NCI-H524 (cell line): ENCODE measurements at regions not wholly inside any gene's neighbourhood (a gene's known extent, or its start where the extent isn't known, plus 50 kb on each side); places are given as distances from the start of the nearest gene placed in this dataset.
"Not testable (repeated sequence)": the region's sequence is repeated elsewhere in the genome, so short reads cannot be mapped to it uniquely, and the experiment has no call there.

Source experiments
- DNase-seq, 2 experiments: peaks; one replicate each; lab custom pipeline; 2025; lab: John Stamatoyannopoulos, UW

DNA sequence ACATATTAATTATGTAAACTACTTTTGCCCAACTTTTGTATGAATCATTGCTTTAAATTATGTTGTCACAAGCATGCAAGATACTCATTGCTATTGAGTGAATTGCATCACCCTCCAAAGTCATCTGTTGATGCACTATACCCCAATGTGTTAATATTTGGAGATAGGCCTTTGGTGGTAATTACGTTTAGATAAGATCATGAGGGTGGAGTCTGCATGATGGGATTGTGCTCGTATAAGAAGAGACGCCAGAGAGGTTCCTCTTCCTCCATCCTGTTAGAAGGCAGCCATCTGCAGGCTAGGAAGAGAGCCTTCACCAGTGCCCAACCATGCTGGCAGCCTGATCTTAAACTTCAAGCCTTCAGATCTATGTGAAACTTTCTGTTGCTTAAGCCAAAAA is 95.3 kb upstream of the MAGI2 start:
- DNase-seq: no peak

DNA sequence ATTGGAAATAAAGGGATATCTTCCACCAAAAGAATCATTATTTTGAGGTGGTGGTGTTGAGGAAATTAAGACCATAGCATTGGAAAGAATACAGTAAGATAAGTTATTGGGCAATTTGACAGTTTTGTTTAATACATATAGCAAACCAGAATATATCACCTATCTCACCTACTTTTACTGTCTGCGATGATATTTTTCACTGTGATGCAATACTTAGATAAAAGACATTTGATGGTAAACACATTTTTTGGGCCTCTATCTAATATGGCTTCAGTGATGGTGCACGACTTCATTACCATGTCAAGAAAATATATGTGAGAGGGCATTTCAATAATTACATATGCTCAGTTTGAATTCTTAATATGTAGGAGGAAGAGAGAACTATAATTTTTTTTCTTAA is 93.7 kb upstream of the MAGI2 start:
- DNase-seq: no peak

- no peak for DNase-seq
These were observed 87.1 kb upstream of the MAGI2 start for GRCh38 chr7:79540592-79540991.

- DNase-seq: no peak
These were observed 80.7 kb upstream of the MAGI2 start for GRCh38 chr7:79534128-79534527.

- DNase-seq: no peak
These were observed 78.6 kb upstream of the MAGI2 start for GRCh38 chr7:79531905-79532664.

GRCh38 chr7:79531116-79531515 is 77.6 kb upstream of the MAGI2 start:
- DNase-seq: no peak

DNA sequence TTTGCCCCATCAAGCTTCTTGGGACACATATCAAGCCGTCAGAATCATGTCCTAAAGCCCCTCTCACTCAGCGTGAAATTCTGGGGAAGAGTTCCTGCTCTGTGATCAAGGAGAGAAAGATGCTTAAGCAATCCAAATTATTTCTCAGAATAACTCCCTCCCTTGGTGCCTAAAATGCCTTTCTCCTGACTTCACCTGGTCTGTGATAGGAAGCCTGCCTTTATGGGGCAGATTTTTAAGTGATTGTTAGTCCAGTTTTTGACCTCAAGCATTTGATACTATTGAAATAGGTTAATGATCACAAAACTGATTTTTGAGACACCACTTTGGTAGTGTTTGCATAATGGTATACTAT is 76.4 kb upstream of the MAGI2 start:
- no peak for DNase-seq

GRCh38 chr7:79529214-79529880 is 75.9 kb upstream of the MAGI2 start:
- DNase-seq: peak in 1 of 2 experiments; percentile 19

DNA sequence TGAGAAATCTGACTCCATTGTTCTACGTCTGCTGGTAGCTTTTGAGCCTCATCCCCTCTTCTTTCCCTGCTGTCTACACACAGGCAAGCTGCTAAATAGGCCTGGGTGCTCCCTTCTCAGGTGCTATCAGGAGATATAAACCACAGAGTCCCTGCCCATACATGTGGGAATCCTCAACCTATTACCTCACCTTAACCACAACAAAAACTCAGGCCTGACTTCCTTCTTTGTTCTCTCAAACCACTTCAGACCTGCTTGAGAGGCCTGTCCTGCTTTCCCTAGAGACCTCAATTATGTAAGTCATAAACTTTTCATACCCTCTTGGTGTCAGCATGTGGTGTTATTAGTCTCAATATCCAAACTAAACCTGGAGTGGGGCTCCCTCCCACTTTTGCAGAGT is 75.0 kb upstream of the MAGI2 start:
- peak in 1 of 2 experiments; percentile 14 for DNase-seq

DNA sequence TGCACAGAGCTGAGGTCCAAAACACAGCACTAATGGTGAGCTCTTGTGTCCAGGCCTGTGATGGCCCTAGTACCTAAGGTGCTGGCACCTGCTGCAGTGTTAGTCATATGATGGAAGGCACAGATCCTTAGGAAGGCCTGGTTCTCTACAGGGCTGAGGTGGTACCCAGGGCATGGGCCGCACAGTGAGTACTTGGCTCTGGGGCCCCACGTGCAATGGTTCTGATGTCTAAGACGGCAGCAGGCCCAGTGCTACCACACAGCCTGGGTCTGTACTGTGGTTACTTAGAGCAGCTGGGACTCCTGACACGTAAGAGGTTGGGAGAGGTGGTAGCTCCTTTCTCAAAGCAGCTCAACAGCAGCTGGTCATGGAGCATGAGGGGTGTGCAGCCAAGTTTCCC is 70.6 kb upstream of the MAGI2 start:
- DNase-seq: no peak

DNA sequence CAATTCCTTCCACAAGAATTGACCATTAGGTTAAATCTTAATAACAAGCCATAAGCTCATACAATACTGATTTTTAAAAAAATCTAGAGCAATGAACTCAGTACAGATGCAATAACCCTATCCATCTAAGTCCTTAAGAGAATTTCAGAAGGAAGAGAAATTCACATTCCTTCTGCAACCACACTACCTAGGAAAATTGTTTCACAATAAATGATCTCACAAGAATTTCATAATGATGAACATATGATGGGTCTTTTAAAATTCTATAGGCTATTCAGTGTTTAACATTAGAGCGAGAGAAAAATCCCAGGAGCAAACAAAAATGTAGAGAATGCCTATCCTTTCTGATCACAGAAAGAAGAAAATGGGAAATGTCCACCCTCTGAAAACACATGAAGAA is 70.0 kb upstream of the MAGI2 start:
- no peak for DNase-seq

DNA sequence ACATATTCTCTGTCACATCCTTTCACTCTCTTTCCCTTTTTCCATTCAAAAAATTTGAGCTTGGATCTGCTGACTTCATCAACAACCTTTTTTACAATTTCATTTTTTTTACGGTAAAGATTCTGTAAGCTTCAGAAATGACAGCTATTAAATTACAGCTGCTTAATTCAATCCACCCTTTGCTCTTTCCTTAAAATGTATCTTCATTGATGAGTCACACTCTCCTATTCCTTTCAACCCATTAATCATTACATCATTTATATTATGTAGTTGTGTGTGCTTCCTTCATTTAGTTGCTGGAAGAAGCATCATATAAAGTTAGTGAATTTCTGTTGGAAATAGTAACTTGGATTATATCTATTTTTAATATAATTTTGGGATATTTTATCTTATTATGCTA is 67.1 kb upstream of the MAGI2 start:
- DNase-seq: no peak

DNA sequence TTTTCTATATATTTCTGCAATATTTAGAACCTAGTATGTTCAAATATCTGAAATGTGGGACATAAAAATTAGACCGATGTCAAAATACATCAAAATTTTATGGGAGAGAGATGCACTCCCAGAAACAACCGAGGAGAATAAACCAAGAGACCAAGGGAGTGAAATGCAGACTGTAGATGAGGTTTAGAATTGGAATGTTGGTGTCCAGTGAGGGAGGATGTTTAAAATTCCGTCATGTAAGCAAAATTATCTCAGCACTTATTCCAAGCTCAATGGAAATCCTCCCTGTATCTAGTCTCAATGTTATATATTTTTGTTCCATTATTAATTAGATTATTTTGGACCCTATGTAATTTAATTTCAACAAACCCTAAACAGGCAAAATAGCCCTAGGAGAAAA is 61.9 kb upstream of the MAGI2 start:
- no peak for DNase-seq

DNA sequence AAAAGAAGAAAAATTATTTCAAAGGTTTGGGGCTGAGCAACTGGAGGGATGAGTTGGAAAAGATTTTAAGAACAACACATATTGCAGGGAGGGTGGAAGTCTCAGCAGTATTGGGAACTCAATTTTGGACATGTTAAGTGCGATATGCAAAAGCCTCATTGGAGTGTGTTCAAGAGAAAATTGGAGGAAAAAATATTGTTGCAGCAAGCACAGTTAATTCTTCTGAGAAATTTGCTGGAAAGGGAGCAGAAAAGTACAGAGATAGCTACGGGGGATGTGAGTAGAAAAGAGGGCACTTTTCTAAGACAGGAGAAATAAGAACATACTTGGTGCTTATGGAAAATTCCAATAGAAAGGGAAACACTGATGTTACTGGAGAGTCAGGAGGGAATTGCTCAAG is 59.8 kb upstream of the MAGI2 start:
- no peak for DNase-seq

GRCh38 chr7:79512261-79512660 is 58.8 kb upstream of the MAGI2 start:
- no peak for DNase-seq

- not testable (repeated sequence) for DNase-seq
These were observed 57.6 kb upstream of the MAGI2 start for GRCh38 chr7:79511056-79511455.

- no peak for DNase-seq
These were observed 53.7 kb upstream of the MAGI2 start for GRCh38 chr7:79507131-79507530.

GRCh38 chr7:79506481-79506880 is 53.0 kb upstream of the MAGI2 start:
- no peak for DNase-seq

- DNase-seq: no peak
These were observed 51.3 kb upstream of the MAGI2 start for GRCh38 chr7:79504607-79505389.
